ENCODE measurements at regions not wholly inside any gene's neighbourhood (a gene's known extent, or its start where the extent isn't known, plus 50 kb on each side); places are given as distances from the start of the nearest gene placed in this dataset.

DNA sequence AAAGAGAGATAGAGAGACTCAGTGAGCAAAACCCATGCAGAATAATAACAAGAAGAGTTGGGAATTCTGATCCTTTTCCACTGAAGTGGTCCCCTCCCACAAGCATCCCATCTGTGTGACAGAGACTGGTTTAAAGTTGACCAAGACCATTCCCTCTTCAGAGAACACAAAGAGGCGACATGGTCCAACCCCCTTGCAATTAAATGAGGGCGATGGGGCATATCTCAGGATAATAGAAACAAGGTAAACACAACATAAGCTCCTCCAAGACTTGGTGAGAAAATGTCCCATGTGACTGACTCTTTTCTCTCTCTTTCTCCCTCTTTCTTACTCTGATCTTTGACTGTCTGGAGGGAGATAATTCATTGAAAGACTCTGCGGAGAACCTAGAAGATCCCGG, 526.7 kb downstream of the SOX11 start:
- Histone ChIP-seq H3K27me3 (ENCODE audit: control insufficient read depth, insufficient read depth, low read length) (no peaks in the 10 kb centered on the region), H3K4me3 (ENCODE audit: insufficient read depth, low read depth, low read length) (no peak overlapping the region), H3K36me3 (replicated peaks; ENCODE audit: control insufficient read depth, insufficient read depth, low read length) (no peaks in the 10 kb centered on the region)
- DNase-seq, result no peak

GRCh38 chr2:6219906-6220305, 527.7 kb downstream of the SOX11 start:
- DNase-seq, result no peak
- no peaks in the 10 kb centered on the region for H3K36me3 ChIP-seq (replicated peaks; ENCODE audit: control insufficient read depth, insufficient read depth, low read length)
- H3K27me3 ChIP-seq (ENCODE audit: control insufficient read depth, insufficient read depth, low read length), result no peaks in the 10 kb centered on the region
- H3K4me3 ChIP-seq (ENCODE audit: insufficient read depth, low read depth, low read length), result no peak overlapping the region

- DNase-seq, result no peak
- Histone ChIP-seq H3K36me3 (replicated peaks; ENCODE audit: control insufficient read depth, insufficient read depth, low read length) (no peaks in the 10 kb centered on the region), H3K27me3 (ENCODE audit: control insufficient read depth, insufficient read depth, low read length) (no peaks in the 10 kb centered on the region), H3K4me3 (ENCODE audit: insufficient read depth, low read depth, low read length) (no peak overlapping the region)
Measured at GRCh38 chr2:6222296-6222695, 530.1 kb downstream of the SOX11 start.

- DNase-seq, result no peak
- Histone ChIP-seq H3K36me3 (replicated peaks; ENCODE audit: control insufficient read depth, insufficient read depth, low read length) (no peaks in the 10 kb centered on the region), H3K4me3 (ENCODE audit: insufficient read depth, low read depth, low read length) (no peak overlapping the region), H3K27me3 (ENCODE audit: control insufficient read depth, insufficient read depth, low read length) (no peaks in the 10 kb centered on the region)
Measured at GRCh38 chr2:6224267-6224666, 532.1 kb downstream of the SOX11 start.

DNA sequence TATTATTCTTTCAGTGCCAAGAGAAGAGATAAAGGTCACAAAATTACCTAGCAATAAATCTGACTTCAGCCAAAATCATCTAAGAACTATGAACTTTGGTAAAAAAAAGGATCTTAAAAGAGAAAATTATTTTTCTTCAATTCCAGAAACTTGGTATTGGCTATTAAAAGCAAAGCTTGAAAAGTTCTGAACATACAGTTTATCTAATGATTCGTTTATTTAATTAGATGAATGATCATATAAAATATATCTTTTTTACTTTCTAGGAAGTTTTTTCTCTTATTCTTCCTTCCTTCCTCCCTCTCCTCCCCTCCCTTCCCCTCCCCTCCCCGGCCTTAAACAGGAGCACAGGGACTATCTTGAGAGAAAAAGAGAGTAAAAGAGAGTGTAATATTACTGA, 536.1 kb downstream of the SOX11 start:
- Histone ChIP-seq H3K27me3 (ENCODE audit: control insufficient read depth, insufficient read depth, low read length) (no peaks in the 10 kb centered on the region), H3K4me3 (ENCODE audit: insufficient read depth, low read depth, low read length) (no peak overlapping the region), H3K36me3 (replicated peaks; ENCODE audit: control insufficient read depth, insufficient read depth, low read length) (no peaks in the 10 kb centered on the region)
- DNase-seq, result no peak

DNA sequence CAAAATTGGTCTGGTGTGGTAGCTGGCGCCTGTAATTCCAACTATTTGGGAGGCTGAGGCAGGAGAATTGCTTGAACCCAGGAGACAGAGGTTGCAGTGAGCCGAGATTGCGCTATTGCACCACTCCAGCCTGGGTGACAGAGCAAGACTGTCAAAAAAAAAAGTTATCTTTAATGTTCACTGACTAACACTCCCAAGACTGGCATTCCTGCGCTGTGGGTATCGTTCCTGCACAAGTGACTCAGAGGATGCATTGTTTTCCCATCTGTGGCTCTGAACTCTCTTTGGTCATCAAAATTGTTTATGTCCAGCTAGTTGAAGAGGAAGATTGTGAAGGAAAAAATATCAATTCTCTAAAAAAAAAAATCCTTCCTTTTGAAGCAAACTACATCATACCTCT, 539.0 kb downstream of the SOX11 start:
- DNase-seq, result no peak
- Histone ChIP-seq H3K36me3 (replicated peaks; ENCODE audit: control insufficient read depth, insufficient read depth, low read length) (no peaks in the 10 kb centered on the region), H3K4me3 (ENCODE audit: insufficient read depth, low read depth, low read length) (no peak overlapping the region), H3K27me3 (ENCODE audit: control insufficient read depth, insufficient read depth, low read length) (no peaks in the 10 kb centered on the region)

DNA sequence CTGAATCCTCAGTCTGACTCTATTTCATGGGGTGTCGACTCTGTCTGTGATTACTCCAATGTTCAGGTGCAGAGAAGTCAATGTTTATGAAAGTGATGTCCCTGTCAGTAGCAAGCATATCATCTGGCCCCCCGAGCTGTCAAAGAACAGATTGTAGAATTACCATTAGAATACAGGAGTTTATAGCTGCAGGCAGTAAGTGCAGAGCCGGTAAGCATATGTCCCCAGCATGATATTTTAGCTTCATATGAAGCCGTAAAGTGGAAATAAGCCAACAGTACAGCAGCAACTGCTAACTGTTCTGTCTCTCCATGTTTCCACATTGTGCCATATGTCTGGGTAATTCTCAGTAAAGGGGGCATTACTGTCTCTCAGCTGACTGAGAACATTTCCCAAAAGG, 541.8 kb downstream of the SOX11 start:
- no peak overlapping the region for H3K4me3 ChIP-seq (ENCODE audit: insufficient read depth, low read depth, low read length)
- no peak for DNase-seq
- no peaks in the 10 kb centered on the region for H3K36me3 ChIP-seq (replicated peaks; ENCODE audit: control insufficient read depth, insufficient read depth, low read length)
- H3K27me3 ChIP-seq (ENCODE audit: control insufficient read depth, insufficient read depth, low read length), result no peaks in the 10 kb centered on the region

DNA sequence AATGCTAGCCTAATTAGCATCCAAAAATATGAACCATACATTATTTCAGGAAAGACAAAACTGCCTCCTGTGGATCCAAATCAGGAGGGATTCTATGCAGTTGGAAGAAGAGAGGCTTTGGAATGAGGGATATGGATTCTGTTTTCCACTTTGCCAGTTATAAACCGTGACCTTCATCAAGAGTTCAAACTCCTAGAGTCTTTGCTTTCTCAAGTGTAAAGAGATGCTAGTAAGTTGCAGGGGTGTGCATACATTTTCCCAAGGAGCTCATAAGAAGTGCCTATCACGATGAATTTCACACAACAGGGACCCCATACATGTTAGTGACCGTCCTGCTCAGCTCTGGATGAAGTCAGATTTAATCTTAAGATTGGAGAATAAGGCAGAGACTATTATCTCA, 542.5 kb downstream of the SOX11 start:
- H3K36me3 ChIP-seq (replicated peaks; ENCODE audit: control insufficient read depth, insufficient read depth, low read length), result no peaks in the 10 kb centered on the region
- H3K4me3 ChIP-seq (ENCODE audit: insufficient read depth, low read depth, low read length), result no peak overlapping the region
- no peak for DNase-seq
- H3K27me3 ChIP-seq (ENCODE audit: control insufficient read depth, insufficient read depth, low read length), result no peaks in the 10 kb centered on the region

DNA sequence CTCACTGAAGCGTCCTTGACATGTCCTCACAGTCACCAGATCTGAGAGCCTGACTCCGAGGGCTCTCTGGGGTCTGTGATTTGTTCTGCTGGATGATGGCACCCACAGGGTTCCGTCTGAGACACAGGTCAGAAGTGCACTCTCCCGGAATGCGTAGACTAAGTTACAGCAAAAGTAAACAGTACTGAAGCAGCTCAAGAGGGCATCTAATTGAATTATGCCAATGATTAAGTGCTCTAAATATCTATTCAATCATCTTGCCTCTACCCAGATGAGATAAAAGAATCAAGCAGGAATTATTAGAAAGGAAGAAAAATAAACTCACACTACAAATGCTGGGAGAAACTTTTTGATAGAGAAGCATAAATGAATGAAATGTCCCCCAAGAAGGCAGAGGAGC, 544.1 kb downstream of the SOX11 start:
- no peak for DNase-seq
- Histone ChIP-seq H3K36me3 (replicated peaks; ENCODE audit: control insufficient read depth, insufficient read depth, low read length) (no peaks in the 10 kb centered on the region), H3K27me3 (ENCODE audit: control insufficient read depth, insufficient read depth, low read length) (no peaks in the 10 kb centered on the region), H3K4me3 (ENCODE audit: insufficient read depth, low read depth, low read length) (no peak overlapping the region)

DNA sequence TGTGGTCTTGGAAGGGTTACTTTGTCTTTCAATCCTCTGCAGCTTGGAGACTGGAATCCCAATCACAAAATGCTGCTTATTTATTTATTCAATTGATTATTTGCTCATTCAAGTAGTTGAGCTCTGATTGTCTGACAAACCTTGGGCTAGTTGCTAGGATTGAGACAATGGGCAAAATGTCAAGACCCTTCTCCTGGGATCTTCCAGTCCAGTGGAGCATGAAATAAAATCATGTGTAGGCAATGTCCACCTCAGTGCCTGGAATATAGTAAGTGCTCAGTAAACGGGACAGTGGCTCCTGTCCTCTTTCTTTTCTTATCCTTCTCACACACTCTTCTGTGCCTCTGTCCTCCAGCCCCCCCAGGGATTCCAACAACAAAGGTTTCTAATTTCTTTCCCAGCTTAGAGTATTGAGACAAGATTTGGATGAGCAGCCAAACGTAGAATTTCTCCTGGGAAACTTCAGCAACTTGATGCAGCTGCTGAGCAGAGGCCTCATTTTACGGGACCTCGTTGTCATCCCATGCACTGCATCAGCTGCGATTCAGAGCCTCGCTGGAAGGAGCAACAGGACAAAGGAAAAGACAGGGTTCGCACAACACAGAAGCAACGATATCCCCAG, 545.0 kb downstream of the SOX11 start:
- H3K36me3 ChIP-seq (replicated peaks; ENCODE audit: control insufficient read depth, insufficient read depth, low read length), result no peaks in the 10 kb centered on the region
- no peaks in the 10 kb centered on the region for H3K27me3 ChIP-seq (ENCODE audit: control insufficient read depth, insufficient read depth, low read length)
- H3K4me3 ChIP-seq (ENCODE audit: insufficient read depth, low read depth, low read length), result no peak overlapping the region
- DNase-seq, result no peak

DNA sequence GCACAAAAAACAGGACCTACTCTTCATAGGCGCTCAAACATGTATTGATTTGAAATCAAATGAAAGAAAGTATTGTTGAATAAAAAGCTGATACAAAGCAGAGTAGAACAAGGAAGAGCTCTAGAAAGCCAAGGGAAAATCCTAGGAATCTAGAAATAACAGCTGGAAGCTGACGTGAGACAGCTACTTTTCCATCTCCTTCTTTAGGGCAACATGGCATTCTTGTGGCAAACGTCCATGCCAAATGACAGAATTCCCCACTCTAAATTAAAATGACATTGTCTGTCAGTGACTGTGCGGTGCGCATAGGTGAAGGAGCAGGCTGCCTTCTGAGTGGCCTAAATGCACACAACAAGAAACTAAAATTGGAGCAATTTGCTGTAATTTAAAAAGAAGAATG, 557.4 kb downstream of the SOX11 start:
- no peak for DNase-seq
- no peaks in the 10 kb centered on the region for H3K36me3 ChIP-seq (replicated peaks; ENCODE audit: control insufficient read depth, insufficient read depth, low read length)
- H3K4me3 ChIP-seq (ENCODE audit: insufficient read depth, low read depth, low read length), result no peak overlapping the region
- no peaks in the 10 kb centered on the region for H3K27me3 ChIP-seq (ENCODE audit: control insufficient read depth, insufficient read depth, low read length)

- H3K36me3 ChIP-seq (replicated peaks; ENCODE audit: control insufficient read depth, insufficient read depth, low read length), result no peaks in the 10 kb centered on the region
- H3K27me3 ChIP-seq (ENCODE audit: control insufficient read depth, insufficient read depth, low read length), result no peaks in the 10 kb centered on the region
- H3K4me3 ChIP-seq (ENCODE audit: insufficient read depth, low read depth, low read length), result no peak overlapping the region
- DNase-seq, result no peak
Measured at GRCh38 chr2:6254441-6254840, 562.3 kb downstream of the SOX11 start.

GRCh38 chr2:6264198-6264597, 572.0 kb downstream of the SOX11 start:
- Histone ChIP-seq H3K36me3 (replicated peaks; ENCODE audit: control insufficient read depth, insufficient read depth, low read length) (no peaks in the 10 kb centered on the region), H3K27me3 (ENCODE audit: control insufficient read depth, insufficient read depth, low read length) (no peaks in the 10 kb centered on the region), H3K4me3 (ENCODE audit: insufficient read depth, low read depth, low read length) (no peak overlapping the region)
- no peak for DNase-seq

DNA sequence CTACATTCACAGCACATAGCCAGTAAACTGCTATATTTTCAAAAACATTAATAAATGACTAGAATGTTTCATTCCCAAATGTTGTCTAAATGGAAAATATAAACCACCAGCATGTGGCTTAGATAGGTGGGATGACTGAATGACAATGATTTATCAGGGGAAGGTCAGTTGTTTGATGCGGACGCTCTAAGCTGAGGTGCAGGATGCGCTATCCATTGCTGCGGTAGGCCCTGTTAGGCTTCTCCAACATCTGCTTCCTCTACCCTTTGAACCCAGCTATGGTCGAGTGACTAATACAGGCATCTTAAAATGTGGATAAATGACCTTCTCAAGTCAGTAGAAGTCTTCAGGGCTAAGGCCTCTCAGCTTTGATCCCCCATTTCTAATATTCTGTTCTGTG, 584.2 kb downstream of the CMPK2 start:
- DNase-seq, result no peak
- H3K27me3 ChIP-seq (ENCODE audit: control insufficient read depth, insufficient read depth, low read length), result no peaks in the 10 kb centered on the region
- no peaks in the 10 kb centered on the region for H3K36me3 ChIP-seq (replicated peaks; ENCODE audit: control insufficient read depth, insufficient read depth, low read length)
- no peak overlapping the region for H3K4me3 ChIP-seq (ENCODE audit: insufficient read depth, low read depth, low read length)

- no peak for DNase-seq
- no peaks in the 10 kb centered on the region for H3K27me3 ChIP-seq (ENCODE audit: control insufficient read depth, insufficient read depth, low read length)
- H3K36me3 ChIP-seq (replicated peaks; ENCODE audit: control insufficient read depth, insufficient read depth, low read length), result no peaks in the 10 kb centered on the region
- no peak overlapping the region for H3K4me3 ChIP-seq (ENCODE audit: insufficient read depth, low read depth, low read length)
Measured at GRCh38 chr2:6283259-6283658, 582.4 kb downstream of the CMPK2 start.

GRCh38 chr2:6287406-6287805, 578.3 kb downstream of the CMPK2 start:
- H3K36me3 ChIP-seq (replicated peaks; ENCODE audit: control insufficient read depth, insufficient read depth, low read length), result no peaks in the 10 kb centered on the region
- no peaks in the 10 kb centered on the region for H3K27me3 ChIP-seq (ENCODE audit: control insufficient read depth, insufficient read depth, low read length)
- no peak overlapping the region for H3K4me3 ChIP-seq (ENCODE audit: insufficient read depth, low read depth, low read length)
- no peak for DNase-seq
